NB4 (cell line): ENCODE measurements at regions not wholly inside any gene's neighbourhood (a gene's known extent, or its start where the extent isn't known, plus 50 kb on each side); places are given as distances from the start of the nearest gene placed in this dataset.
"Not testable (repeated sequence)": the region's sequence is repeated elsewhere in the genome, so short reads cannot be mapped to it uniquely, and the experiment has no call there.

Experiments
- DNase-seq: peaks from one replicate; pipeline ENCODE4 v3.0.0; 2010; ENCODE audit warnings: low read depth
- H3K4me3 ChIP-seq: one replicate; pipeline ENCODE4 v1.5.1; 2011; ENCODE audit warnings: mild to moderate bottlenecking, low read depth, low read length, moderate library complexity
- MYC ChIP-seq: IDR thresholded peaks from 2 replicates; pipeline ENCODE4 v1.6.1; 2011; ENCODE audit warnings: low read depth, low read length
- POLR2A ChIP-seq: IDR thresholded peaks from 2 replicates; pipeline ENCODE4 v1.6.1; 2011; ENCODE audit warnings: mild to moderate bottlenecking; ENCODE audit not compliant: insufficient read length; ENCODE audit errors: extremely low read depth
- TF ChIP-seq, protein P1 (sequence below): IDR thresholded peaks from 2 replicates; pipeline ENCODE4 v1.6.1; 2011; ENCODE audit warnings: low read depth, low read length
- TF ChIP-seq, protein P2 (sequence below): IDR thresholded peaks from one replicate; pipeline ENCODE4 v1.5.1; 2012; ENCODE audit warnings: low read depth, low read length

GRCh38 chr17:21470422-21470821 lies 94.3 kb downstream of the KCNJ12 start:
- H3K4me3 ChIP-seq, DNase-seq: not testable (repeated sequence)

- H3K4me3 ChIP-seq = no peak overlapping the region
- TF ChIP-seq, protein P1, sequence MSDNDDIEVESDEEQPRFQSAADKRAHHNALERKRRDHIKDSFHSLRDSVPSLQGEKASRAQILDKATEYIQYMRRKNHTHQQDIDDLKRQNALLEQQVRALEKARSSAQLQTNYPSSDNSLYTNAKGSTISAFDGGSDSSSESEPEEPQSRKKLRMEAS = no peak
- TF ChIP-seq POLR2A (no peak), MYC (no peak)
- TF ChIP-seq, protein P2, sequence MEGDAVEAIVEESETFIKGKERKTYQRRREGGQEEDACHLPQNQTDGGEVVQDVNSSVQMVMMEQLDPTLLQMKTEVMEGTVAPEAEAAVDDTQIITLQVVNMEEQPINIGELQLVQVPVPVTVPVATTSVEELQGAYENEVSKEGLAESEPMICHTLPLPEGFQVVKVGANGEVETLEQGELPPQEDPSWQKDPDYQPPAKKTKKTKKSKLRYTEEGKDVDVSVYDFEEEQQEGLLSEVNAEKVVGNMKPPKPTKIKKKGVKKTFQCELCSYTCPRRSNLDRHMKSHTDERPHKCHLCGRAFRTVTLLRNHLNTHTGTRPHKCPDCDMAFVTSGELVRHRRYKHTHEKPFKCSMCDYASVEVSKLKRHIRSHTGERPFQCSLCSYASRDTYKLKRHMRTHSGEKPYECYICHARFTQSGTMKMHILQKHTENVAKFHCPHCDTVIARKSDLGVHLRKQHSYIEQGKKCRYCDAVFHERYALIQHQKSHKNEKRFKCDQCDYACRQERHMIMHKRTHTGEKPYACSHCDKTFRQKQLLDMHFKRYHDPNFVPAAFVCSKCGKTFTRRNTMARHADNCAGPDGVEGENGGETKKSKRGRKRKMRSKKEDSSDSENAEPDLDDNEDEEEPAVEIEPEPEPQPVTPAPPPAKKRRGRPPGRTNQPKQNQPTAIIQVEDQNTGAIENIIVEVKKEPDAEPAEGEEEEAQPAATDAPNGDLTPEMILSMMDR = no peak
- no peak for DNase-seq
Measured at GRCh38 chr17:21470861-21471260, 94.7 kb downstream of the KCNJ12 start.

- TF ChIP-seq POLR2A (no peak), MYC (no peak)
- TF ChIP-seq, protein P1 = no peak
- TF ChIP-seq, protein P2 = no peak
- no peak overlapping the region for H3K4me3 ChIP-seq
- DNase-seq = no peak
Measured at GRCh38 chr17:21474815-21475214, 98.7 kb downstream of the KCNJ12 start.

- no peak for DNase-seq
- H3K4me3 ChIP-seq = no peak overlapping the region
- TF ChIP-seq MYC (no peak), POLR2A (no peak)
- TF ChIP-seq, protein P1 = no peak
- TF ChIP-seq, protein P2 = no peak
Measured at GRCh38 chr17:21475571-21475970, 99.4 kb downstream of the KCNJ12 start.

DNA sequence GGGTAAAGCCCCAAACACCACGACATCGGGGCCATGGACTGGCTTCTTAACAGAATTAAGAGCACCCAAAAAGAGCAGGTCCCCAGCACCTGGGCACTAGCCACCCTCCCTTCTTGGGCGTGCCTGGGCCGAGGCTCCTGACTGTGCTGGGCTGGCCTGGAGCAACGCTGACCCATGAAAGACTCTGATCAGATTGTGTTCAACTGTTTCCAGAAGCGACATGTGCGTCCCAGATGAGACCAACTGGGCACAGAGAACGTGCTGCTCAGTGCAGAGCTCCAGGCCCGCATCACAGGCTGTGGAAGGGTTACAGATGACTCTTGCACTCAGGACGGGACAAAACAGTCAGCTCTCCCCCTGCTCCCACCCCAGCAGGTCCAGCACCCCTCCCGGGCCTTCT lies 100.7 kb downstream of the KCNJ12 start:
- TF ChIP-seq POLR2A = no peak
- no peak for DNase-seq
- H3K4me3 ChIP-seq = no peak overlapping the region

- no peak for TF ChIP-seq POLR2A
- TF ChIP-seq MYC = no peak
- TF ChIP-seq, protein P1 = no peak
- TF ChIP-seq, protein P2 = no peak
Measured at GRCh38 chr17:21482189-21482865, 106.2 kb downstream of the KCNJ12 start.

GRCh38 chr17:21488043-21488442 lies 111.9 kb downstream of the KCNJ12 start:
- not testable (repeated sequence) for H3K4me3 ChIP-seq

More at GRCh38 chr17:21482189-21482865, 106.2 kb downstream of the KCNJ12 start:
- H3K4me3 ChIP-seq = no peak overlapping the region
- DNase-seq = no peak

More at GRCh38 chr17:21488043-21488442, 111.9 kb downstream of the KCNJ12 start:
- DNase-seq = not testable (repeated sequence)
